ENCODE measurements at regions not wholly inside any gene's neighbourhood (a gene's known extent, or its start where the extent isn't known, plus 50 kb on each side); places are given as distances from the start of the nearest gene placed in this dataset.

DNA sequence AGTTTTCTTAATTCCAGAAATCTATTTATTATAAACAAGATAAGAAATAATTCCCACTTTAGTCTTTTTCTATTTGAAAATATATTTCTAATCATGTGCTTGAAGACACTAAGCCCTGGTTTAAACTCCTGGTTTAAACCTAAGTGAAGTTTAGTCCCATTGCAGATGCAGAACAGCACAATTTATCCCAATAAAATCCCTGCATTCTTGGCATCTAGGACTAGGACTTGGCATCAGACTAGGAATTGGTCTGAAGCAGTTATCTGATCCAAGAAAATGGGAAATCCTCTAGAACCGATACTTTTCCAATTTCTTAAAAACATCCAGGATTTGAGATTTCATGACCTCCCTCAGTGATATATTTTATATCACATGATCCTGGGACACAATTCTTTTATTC, 168.8 kb upstream of the VEPH1 start:
- TF ChIP-seq POLR2A (IDR thresholded peaks at IDR 0.05): no peak
- TF ChIP-seq, protein P1, sequence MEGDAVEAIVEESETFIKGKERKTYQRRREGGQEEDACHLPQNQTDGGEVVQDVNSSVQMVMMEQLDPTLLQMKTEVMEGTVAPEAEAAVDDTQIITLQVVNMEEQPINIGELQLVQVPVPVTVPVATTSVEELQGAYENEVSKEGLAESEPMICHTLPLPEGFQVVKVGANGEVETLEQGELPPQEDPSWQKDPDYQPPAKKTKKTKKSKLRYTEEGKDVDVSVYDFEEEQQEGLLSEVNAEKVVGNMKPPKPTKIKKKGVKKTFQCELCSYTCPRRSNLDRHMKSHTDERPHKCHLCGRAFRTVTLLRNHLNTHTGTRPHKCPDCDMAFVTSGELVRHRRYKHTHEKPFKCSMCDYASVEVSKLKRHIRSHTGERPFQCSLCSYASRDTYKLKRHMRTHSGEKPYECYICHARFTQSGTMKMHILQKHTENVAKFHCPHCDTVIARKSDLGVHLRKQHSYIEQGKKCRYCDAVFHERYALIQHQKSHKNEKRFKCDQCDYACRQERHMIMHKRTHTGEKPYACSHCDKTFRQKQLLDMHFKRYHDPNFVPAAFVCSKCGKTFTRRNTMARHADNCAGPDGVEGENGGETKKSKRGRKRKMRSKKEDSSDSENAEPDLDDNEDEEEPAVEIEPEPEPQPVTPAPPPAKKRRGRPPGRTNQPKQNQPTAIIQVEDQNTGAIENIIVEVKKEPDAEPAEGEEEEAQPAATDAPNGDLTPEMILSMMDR (IDR thresholded peaks at IDR 0.05): no peak
